CD4-positive, alpha-beta T cell treated with Interleukin-4 for 4 hours (primary cell): ENCODE measurements at regions not wholly inside any gene's neighbourhood (a gene's known extent, or its start where the extent isn't known, plus 50 kb on each side); places are given as distances from the start of the nearest gene placed in this dataset.

ENCODE experiments used
- DNase-seq: peaks from one replicate; pipeline ENCODE4 v3.0.0-alpha.2; 2020

GRCh38 chr4:120977435-120977997 lies 55.0 kb upstream of the PRDM5 start:
- peak; percentile 13 for DNase-seq

GRCh38 chr4:120973207-120973606 lies 50.7 kb upstream of the PRDM5 start:
- no peak for DNase-seq
